ENCODE measurements at regions not wholly inside any gene's neighbourhood (a gene's known extent, or its start where the extent isn't known, plus 50 kb on each side); places are given as distances from the start of the nearest gene placed in this dataset.
"Not testable (repeated sequence)": the region's sequence is repeated elsewhere in the genome, so short reads cannot be mapped to it uniquely, and the experiment has no call there.

DNA sequence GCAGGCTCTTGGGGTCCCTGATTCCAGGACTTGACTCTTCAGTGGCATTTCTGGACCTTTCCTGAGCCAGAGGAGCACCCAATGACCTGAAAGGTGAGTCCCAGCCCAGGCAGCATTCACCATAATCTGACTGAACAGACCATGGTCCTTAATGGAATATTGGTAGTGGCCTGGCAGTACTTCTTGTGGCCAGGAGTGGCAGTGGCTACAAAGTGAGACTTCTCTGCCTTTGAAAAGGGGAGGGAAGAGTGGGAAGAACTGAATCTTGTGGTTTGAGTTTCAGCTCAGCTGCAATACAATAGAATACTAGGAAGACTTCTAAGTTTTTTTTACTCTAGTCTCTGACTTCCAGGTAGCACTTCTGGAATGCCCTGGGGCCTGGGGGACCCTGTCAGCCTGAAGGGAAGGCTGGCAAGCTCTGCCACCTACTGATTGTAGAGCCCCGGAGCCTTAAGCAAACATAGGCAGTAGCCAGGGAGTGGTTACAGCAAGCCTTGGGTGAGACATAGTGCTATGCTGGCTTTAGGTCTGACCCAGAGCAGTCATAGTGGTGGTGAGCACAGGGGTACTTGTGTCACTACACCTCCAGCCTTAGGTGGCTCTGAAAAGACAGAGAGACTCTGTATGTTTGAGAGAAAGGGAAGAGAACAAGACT, 674.2 kb upstream of the MANEA start:
- H3K4me3 ChIP-seq (ENCODE audit: low read depth, low read length) = no peak overlapping the region
- no peaks in the 10 kb centered on the region for H3K79me2 ChIP-seq (ENCODE audit: control insufficient read depth, insufficient read depth, low read length, unreplicated experiment)
- no peak overlapping the region for H3K27ac ChIP-seq (ENCODE audit: low read depth, low read length)
- H3K4me1 ChIP-seq (ENCODE audit: control insufficient read depth, insufficient read depth, low read length, unreplicated experiment) = no peaks in the 10 kb centered on the region
- H3K36me3 ChIP-seq (ENCODE audit: insufficient read depth, low read length) = no peaks in the 10 kb centered on the region
- no peak overlapping the region for H2AFZ ChIP-seq (ENCODE audit: low read length, unreplicated experiment)
- no peaks in the 10 kb centered on the region for H3K27me3 ChIP-seq (ENCODE audit: insufficient read depth, low read length)

DNA sequence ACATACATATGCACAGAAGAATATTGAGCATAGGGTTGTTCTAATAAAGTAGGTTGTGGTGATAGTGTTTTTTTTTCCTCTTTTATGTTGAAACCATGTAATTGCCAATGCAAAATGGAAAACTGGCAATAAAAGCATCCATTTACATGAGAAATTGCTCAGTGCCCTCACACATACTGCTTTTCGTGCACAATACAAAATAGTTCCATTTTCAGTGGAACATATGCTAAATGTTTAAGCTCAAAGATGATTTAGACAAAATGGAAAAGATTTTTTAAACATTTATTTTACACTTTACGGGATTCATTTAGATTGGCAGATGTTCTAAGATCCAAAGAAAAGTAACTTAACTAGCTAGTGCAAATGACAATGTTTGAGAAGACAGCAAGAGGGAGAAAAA, 678.1 kb upstream of the MANEA start:
- Histone ChIP-seq H3K27ac (ENCODE audit: low read depth, low read length) (no peak overlapping the region), H3K4me3 (ENCODE audit: low read depth, low read length) (no peak overlapping the region), H2AFZ (ENCODE audit: low read length, unreplicated experiment) (no peak overlapping the region), H3K27me3 (ENCODE audit: insufficient read depth, low read length) (no peaks in the 10 kb centered on the region), H3K79me2 (ENCODE audit: control insufficient read depth, insufficient read depth, low read length, unreplicated experiment) (no peaks in the 10 kb centered on the region), H3K36me3 (ENCODE audit: insufficient read depth, low read length) (no peaks in the 10 kb centered on the region), H3K4me1 (ENCODE audit: control insufficient read depth, insufficient read depth, low read length, unreplicated experiment) (no peaks in the 10 kb centered on the region)

DNA sequence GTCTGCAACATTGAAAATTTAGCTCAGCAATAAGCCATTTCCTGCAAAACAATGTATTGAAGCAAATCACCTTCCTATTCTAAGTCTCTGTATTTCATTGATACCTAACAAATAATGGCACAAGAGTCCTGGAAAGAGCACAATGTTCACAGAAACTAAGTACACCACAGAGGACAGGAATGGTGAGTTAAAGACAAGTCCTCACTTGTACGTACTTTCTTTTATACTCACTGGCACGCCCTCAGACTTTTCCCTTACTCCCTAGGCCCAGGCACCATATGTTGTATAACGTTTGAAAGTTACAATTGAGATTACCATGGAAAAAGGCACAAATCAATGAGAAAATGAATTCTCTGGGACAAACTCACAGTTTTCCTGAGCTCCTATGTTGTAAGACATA, 683.0 kb upstream of the MANEA start:
- Histone ChIP-seq H3K36me3 (ENCODE audit: insufficient read depth, low read length) (no peaks in the 10 kb centered on the region), H3K27ac (ENCODE audit: low read depth, low read length) (no peak overlapping the region), H3K4me1 (ENCODE audit: control insufficient read depth, insufficient read depth, low read length, unreplicated experiment) (no peaks in the 10 kb centered on the region), H2AFZ (ENCODE audit: low read length, unreplicated experiment) (no peak overlapping the region), H3K4me3 (ENCODE audit: low read depth, low read length) (no peak overlapping the region), H3K27me3 (ENCODE audit: insufficient read depth, low read length) (no peaks in the 10 kb centered on the region), H3K79me2 (ENCODE audit: control insufficient read depth, insufficient read depth, low read length, unreplicated experiment) (no peaks in the 10 kb centered on the region)

DNA sequence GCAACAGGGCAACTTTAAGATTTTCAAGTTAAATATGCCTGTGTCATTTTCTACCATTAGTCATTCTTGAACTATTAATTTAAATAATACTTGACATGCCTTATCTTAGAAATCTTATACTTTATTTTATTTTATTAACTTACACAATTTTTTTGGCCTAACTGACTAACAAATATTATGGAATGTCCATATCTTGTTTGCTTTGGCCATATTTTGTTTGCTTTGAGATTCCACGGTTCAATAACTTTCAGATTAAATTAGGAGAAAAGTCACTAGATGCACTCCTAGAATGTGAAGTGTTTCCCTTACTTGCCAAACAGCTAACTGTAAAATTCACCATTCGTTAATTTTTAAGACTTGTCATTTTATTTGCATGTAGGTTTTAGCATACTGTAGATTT, 684.0 kb upstream of the MANEA start:
- H3K36me3 ChIP-seq (ENCODE audit: insufficient read depth, low read length) = no peaks in the 10 kb centered on the region
- no peaks in the 10 kb centered on the region for H3K79me2 ChIP-seq (ENCODE audit: control insufficient read depth, insufficient read depth, low read length, unreplicated experiment)

DNA sequence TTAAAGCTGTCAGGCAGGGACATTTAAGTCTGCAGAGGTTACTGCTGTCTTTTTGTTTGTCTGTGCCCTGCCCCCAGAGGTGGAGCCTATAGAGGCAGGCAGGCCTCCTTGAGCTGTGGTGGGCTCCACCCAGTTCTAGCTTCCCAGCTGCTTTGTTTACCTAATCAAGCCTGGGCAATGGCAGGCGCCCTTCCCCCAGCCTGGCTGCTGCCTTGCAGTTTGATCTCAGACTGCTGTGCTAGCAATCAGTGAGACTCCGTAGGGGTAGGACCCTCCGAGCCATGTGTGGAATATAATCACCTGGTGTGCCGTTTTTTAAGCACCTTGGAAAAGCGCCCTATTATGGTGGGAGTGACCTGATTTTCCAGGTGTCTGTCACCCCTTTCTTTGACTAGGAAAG, 703.5 kb upstream of the MANEA start:
- not testable (repeated sequence) for H2AFZ ChIP-seq (ENCODE audit: low read length, unreplicated experiment); H3K4me1 ChIP-seq (ENCODE audit: control insufficient read depth, insufficient read depth, low read length, unreplicated experiment); H3K27me3 ChIP-seq (ENCODE audit: insufficient read depth, low read length); H3K36me3 ChIP-seq (ENCODE audit: insufficient read depth, low read length); H3K4me3 ChIP-seq (ENCODE audit: low read depth, low read length); H3K79me2 ChIP-seq (ENCODE audit: control insufficient read depth, insufficient read depth, low read length, unreplicated experiment); H3K27ac ChIP-seq (ENCODE audit: low read depth, low read length)

More for the DNA sequence above, 684.0 kb upstream of the MANEA start:
- no peak overlapping the region for H2AFZ ChIP-seq (ENCODE audit: low read length, unreplicated experiment)
- H3K4me1 ChIP-seq (ENCODE audit: control insufficient read depth, insufficient read depth, low read length, unreplicated experiment) = no peaks in the 10 kb centered on the region
- H3K27me3 ChIP-seq (ENCODE audit: insufficient read depth, low read length) = no peaks in the 10 kb centered on the region
- H3K4me3 ChIP-seq (ENCODE audit: low read depth, low read length) = no peak overlapping the region
- H3K27ac ChIP-seq (ENCODE audit: low read depth, low read length) = no peak overlapping the region

DNA sequence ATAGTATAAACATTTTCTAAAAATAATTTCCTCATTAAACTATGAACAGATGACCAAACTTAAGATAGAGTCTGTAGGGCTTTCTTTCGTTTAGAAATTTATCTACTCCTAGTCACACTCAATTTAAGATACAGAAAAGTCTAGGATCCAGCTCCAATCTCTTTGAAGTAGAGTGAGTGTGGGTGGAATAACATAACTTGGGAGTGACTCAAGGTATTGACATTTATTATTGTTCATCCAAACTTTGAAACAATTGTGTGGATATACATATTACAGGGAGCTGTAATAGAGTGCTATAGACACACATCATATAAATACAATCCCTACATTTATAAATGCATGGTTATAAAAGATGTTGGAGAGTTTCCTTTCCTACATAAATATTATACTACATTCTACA, 715.2 kb upstream of the MANEA start:
- Histone ChIP-seq H3K79me2 (ENCODE audit: control insufficient read depth, insufficient read depth, low read length, unreplicated experiment) (no peaks in the 10 kb centered on the region), H3K4me3 (ENCODE audit: low read depth, low read length) (no peak overlapping the region), H2AFZ (ENCODE audit: low read length, unreplicated experiment) (no peak overlapping the region), H3K4me1 (ENCODE audit: control insufficient read depth, insufficient read depth, low read length, unreplicated experiment) (no peaks in the 10 kb centered on the region), H3K27ac (ENCODE audit: low read depth, low read length) (no peak overlapping the region), H3K36me3 (ENCODE audit: insufficient read depth, low read length) (no peaks in the 10 kb centered on the region), H3K27me3 (ENCODE audit: insufficient read depth, low read length) (no peaks in the 10 kb centered on the region)

DNA sequence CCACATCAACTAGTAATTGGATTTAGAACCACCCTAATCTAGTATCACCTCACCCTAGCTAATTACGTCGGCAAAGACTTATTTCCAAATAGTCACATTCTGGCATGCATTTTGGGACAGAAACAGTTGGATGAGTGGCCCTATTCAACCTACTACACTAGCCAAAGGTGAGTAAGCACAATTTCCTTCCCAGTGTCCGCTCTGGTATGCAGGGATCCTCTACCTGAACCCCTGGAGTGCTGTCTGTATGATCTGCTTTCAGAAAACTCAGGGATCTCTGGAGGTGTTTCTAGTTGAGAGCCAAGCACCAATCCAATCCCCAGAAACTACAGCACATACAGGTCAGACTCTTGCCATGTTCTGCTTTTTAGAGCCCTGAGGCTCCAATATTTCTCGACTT, 717.4 kb upstream of the MANEA start:
- H3K4me3 ChIP-seq (ENCODE audit: low read depth, low read length) = no peak overlapping the region
- no peak overlapping the region for H3K27ac ChIP-seq (ENCODE audit: low read depth, low read length)
- H3K79me2 ChIP-seq (ENCODE audit: control insufficient read depth, insufficient read depth, low read length, unreplicated experiment) = no peaks in the 10 kb centered on the region
- no peaks in the 10 kb centered on the region for H3K36me3 ChIP-seq (ENCODE audit: insufficient read depth, low read length)
- no peak overlapping the region for H2AFZ ChIP-seq (ENCODE audit: low read length, unreplicated experiment)
- no peaks in the 10 kb centered on the region for H3K4me1 ChIP-seq (ENCODE audit: control insufficient read depth, insufficient read depth, low read length, unreplicated experiment)
- H3K27me3 ChIP-seq (ENCODE audit: insufficient read depth, low read length) = no peaks in the 10 kb centered on the region

DNA sequence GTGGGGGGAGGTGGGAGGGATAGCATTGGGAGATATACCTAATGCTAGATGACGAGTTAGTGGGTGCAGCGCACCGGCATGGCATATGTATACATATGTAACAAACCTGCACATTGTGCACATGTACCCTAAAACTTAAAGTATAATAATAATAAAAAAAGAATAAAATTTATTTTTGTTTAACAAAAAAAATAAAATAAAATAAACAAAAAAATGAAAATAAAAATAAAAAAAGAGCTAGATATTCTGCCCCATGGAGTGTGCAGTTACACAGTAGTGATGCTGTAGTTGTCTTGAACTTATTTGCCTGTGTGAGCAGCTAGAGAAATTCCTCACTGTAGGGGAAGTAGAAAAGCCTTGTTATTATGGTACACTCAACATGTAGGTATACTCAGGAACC, 720.3 kb upstream of the MANEA start:
- H2AFZ ChIP-seq (ENCODE audit: low read length, unreplicated experiment); H3K27ac ChIP-seq (ENCODE audit: low read depth, low read length); H3K4me1 ChIP-seq (ENCODE audit: control insufficient read depth, insufficient read depth, low read length, unreplicated experiment); H3K27me3 ChIP-seq (ENCODE audit: insufficient read depth, low read length); H3K36me3 ChIP-seq (ENCODE audit: insufficient read depth, low read length); H3K79me2 ChIP-seq (ENCODE audit: control insufficient read depth, insufficient read depth, low read length, unreplicated experiment); H3K4me3 ChIP-seq (ENCODE audit: low read depth, low read length): not testable (repeated sequence)

DNA sequence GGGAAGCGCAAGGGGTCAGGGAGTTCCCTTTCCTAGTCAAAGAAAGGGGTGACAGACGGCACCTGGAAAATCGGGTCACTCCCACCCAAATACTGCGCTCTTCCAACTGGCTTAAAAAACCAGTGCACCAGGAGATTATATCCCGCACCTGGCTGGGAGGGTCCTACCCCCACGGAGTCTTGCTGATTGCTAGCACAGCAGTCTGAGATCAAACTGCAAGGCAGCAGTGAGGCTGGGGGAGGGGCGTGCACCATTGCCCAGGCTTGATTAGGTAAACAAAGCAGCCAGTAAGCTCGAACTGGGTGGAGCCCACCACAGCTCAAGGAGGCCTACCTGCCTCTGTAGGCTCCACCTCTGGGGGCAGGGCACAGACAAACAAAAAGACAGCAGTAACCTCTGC, 726.0 kb upstream of the MANEA start:
- H3K36me3 ChIP-seq (ENCODE audit: insufficient read depth, low read length); H3K4me1 ChIP-seq (ENCODE audit: control insufficient read depth, insufficient read depth, low read length, unreplicated experiment); H2AFZ ChIP-seq (ENCODE audit: low read length, unreplicated experiment): not testable (repeated sequence)

DNA sequence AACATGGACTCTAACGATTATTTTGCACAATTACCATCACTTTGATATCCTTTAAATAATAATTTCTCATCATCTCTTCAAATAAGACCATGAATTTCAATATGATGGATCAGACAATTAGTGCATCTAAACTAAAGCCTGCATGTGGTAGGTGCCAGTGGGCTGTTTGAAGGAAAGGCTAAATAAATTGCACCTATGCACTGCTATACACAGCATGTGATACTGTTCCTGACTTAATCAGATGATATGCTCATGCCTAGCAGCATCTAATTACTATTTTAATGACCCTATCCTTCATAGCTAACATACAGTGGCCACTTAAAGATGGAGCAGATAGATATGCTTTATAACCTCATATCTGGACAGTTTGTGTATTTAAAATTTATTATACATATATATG, 731.6 kb upstream of the MANEA start:
- H3K79me2 ChIP-seq (ENCODE audit: control insufficient read depth, insufficient read depth, low read length, unreplicated experiment) = no peaks in the 10 kb centered on the region
- H3K4me3 ChIP-seq (ENCODE audit: low read depth, low read length) = no peak overlapping the region
- H3K4me1 ChIP-seq (ENCODE audit: control insufficient read depth, insufficient read depth, low read length, unreplicated experiment) = no peaks in the 10 kb centered on the region
- H3K27ac ChIP-seq (ENCODE audit: low read depth, low read length) = no peak overlapping the region
- no peak overlapping the region for H2AFZ ChIP-seq (ENCODE audit: low read length, unreplicated experiment)
- no peaks in the 10 kb centered on the region for H3K36me3 ChIP-seq (ENCODE audit: insufficient read depth, low read length)
- no peaks in the 10 kb centered on the region for H3K27me3 ChIP-seq (ENCODE audit: insufficient read depth, low read length)

More for the DNA sequence above, 726.0 kb upstream of the MANEA start:
- not testable (repeated sequence) for H3K27ac ChIP-seq (ENCODE audit: low read depth, low read length); H3K27me3 ChIP-seq (ENCODE audit: insufficient read depth, low read length); H3K79me2 ChIP-seq (ENCODE audit: control insufficient read depth, insufficient read depth, low read length, unreplicated experiment); H3K4me3 ChIP-seq (ENCODE audit: low read depth, low read length)

DNA sequence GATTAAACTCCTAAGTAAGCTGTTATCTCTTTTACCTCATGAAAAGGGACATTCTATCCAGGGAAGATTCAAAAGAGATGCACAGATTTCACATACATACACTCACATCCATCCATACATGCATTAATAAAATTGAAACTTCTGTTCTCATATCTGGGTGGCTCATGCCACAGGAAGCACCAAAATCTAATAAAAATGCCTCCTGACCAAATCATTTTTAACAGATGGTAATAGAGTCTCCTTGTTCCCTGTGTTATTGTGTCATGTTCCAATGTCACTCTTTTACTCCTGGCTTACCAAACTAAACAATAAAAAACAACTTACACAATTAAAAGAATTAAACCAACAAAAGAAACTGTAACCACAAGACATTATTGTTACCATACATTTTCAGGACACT, 742.1 kb upstream of the MANEA start:
- H2AFZ ChIP-seq (ENCODE audit: low read length, unreplicated experiment) = no peak overlapping the region
- no peaks in the 10 kb centered on the region for H3K79me2 ChIP-seq (ENCODE audit: control insufficient read depth, insufficient read depth, low read length, unreplicated experiment)
- no peaks in the 10 kb centered on the region for H3K27me3 ChIP-seq (ENCODE audit: insufficient read depth, low read length)
- H3K4me3 ChIP-seq (ENCODE audit: low read depth, low read length) = no peak overlapping the region
- no peak overlapping the region for H3K27ac ChIP-seq (ENCODE audit: low read depth, low read length)
- H3K4me1 ChIP-seq (ENCODE audit: control insufficient read depth, insufficient read depth, low read length, unreplicated experiment) = no peaks in the 10 kb centered on the region
- no peaks in the 10 kb centered on the region for H3K36me3 ChIP-seq (ENCODE audit: insufficient read depth, low read length)

Measured in ACC112 (cell line).